ENCODE measurements at regions not wholly inside any gene's neighbourhood (a gene's known extent, or its start where the extent isn't known, plus 50 kb on each side); places are given as distances from the start of the nearest gene placed in this dataset.

DNA sequence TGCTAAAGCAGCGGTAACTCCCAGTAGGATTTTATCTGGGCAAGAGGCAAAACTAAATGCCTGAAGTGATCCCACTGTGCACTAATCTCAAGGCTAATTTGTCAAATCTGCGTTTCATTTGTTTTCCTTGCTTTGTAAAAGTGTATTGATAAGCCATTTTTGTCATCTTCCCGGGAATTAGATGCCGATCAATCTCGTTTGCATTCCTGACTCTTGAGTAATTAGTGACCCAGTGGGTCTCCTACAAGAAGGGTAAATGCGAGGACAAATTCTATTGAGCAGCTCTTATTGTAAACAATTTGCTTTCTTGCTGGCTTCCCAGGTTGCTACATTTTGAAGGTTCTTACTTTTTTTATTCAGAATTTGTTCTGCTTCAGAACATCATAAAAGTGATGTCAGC is 129.7 kb downstream of the EFNB2 start:
- no peak for TF ChIP-seq CTCF (IDR thresholded peaks at IDR 0.05; ENCODE audit: unreplicated experiment in 3 of 3)

GRCh38 chr13:106403280-106403679 is 132.2 kb downstream of the EFNB2 start:
- Mint-ChIP-seq H3K4me3 (no peak overlapping the region), H3K4me1 (peaks cover 6% of the 10 kb centered on the region), H3K9me3 (peaks cover 3% of the 10 kb centered on the region), H3K27me3 (ENCODE audit: low read depth) (peaks cover 4% of the 10 kb centered on the region), H3K27ac (no peak overlapping the region), H3K36me3 (ENCODE audit: low read depth) (no peaks in the 10 kb centered on the region)
- no peak for TF ChIP-seq CTCF (IDR thresholded peaks at IDR 0.05; ENCODE audit: unreplicated experiment in 3 of 3)

More for the DNA sequence above, 129.7 kb downstream of the EFNB2 start:
- Mint-ChIP-seq H3K4me3 (no peak overlapping the region), H3K27me3 (ENCODE audit: low read depth) (peaks cover 4% of the 10 kb centered on the region), H3K4me1 (peaks cover 6% of the 10 kb centered on the region), H3K9me3 (peaks cover 11% of the 10 kb centered on the region), H3K36me3 (ENCODE audit: low read depth) (no peaks in the 10 kb centered on the region), H3K27ac (no peak overlapping the region)

- peaks cover 3% of the 10 kb centered on the region for H3K9me3 Mint-ChIP-seq
- no peaks in the 10 kb centered on the region for H3K36me3 Mint-ChIP-seq (ENCODE audit: low read depth)
- peak overlapping the region in 1 of 3 experiments; percentile 6 for H3K27ac Mint-ChIP-seq
- H3K4me1 Mint-ChIP-seq: peaks cover 6% of the 10 kb centered on the region
- no peak overlapping the region for H3K4me3 Mint-ChIP-seq
- no peak for TF ChIP-seq CTCF (IDR thresholded peaks at IDR 0.05; ENCODE audit: unreplicated experiment in 3 of 3)
- H3K27me3 Mint-ChIP-seq (ENCODE audit: low read depth): peaks cover under 1% of the 10 kb centered on the region
Observed at GRCh38 chr13:106402866-106403265, 132.6 kb downstream of the EFNB2 start.

DNA sequence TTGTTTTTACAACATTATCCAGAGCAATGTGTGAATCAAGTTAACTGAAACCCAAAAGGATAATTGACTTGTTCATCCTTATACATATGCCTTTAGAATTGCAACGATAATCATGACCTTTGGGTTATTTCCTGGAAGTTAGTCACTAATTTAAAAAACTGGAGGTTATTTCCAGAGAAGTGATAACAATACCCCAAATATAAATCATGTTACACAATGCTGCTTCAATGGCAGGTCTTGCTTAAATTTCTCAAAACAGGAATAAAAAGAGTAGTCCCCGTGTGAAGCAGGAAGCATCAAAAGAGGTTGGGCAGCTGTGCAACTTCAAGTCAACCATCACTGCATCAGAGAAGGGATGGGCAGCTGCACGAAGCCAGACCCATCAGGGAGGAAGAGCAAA is 134.4 kb downstream of the EFNB2 start:
- peaks cover 6% of the 10 kb centered on the region for H3K4me1 Mint-ChIP-seq

GRCh38 chr13:106400289-106400688 is 135.2 kb downstream of the EFNB2 start:
- no peaks in the 10 kb centered on the region for H3K36me3 Mint-ChIP-seq (ENCODE audit: low read depth)
- no peak overlapping the region for H3K27ac Mint-ChIP-seq
- peaks cover 3% of the 10 kb centered on the region for H3K9me3 Mint-ChIP-seq
- no peaks in the 10 kb centered on the region for H3K27me3 Mint-ChIP-seq (ENCODE audit: low read depth)
- H3K4me3 Mint-ChIP-seq: no peak overlapping the region
- peaks cover 6% of the 10 kb centered on the region for H3K4me1 Mint-ChIP-seq
- no peak for TF ChIP-seq CTCF (IDR thresholded peaks at IDR 0.05; ENCODE audit: unreplicated experiment in 3 of 3)

More for the DNA sequence above, 134.4 kb downstream of the EFNB2 start:
- TF ChIP-seq CTCF (IDR thresholded peaks at IDR 0.05; ENCODE audit: unreplicated experiment in 3 of 3): no peak
- Mint-ChIP-seq H3K36me3 (ENCODE audit: low read depth) (no peaks in the 10 kb centered on the region), H3K27ac (no peak overlapping the region), H3K4me3 (no peak overlapping the region), H3K27me3 (ENCODE audit: low read depth) (no peaks in the 10 kb centered on the region), H3K9me3 (peaks cover 3% of the 10 kb centered on the region)

DNA sequence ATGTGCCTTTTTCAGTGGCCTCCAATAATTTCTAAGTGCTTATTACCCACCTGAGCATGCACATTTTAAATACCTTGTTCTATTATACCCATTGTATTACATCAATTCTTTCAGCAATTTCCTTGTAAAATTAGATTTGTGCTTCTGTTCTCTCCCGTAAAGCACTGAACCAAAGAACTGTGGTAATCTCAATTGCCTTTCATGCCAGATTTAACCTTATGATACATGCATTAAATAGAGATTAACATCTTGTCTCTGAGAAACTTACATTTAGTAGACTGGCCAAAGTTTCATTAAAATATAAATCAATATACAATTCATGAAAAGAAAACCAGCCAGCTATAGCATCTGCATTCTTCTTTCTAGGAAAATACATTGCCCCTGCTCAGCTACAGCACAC is 137.2 kb downstream of the EFNB2 start:
- Mint-ChIP-seq H3K9me3 (peaks cover 3% of the 10 kb centered on the region), H3K4me3 (no peak overlapping the region), H3K4me1 (peaks cover 6% of the 10 kb centered on the region), H3K27me3 (ENCODE audit: low read depth) (peaks cover 3% of the 10 kb centered on the region), H3K27ac (no peak overlapping the region), H3K36me3 (ENCODE audit: low read depth) (no peaks in the 10 kb centered on the region)
- no peak for TF ChIP-seq CTCF (IDR thresholded peaks at IDR 0.05; ENCODE audit: unreplicated experiment in 3 of 3)
